Lung microvascular endothelial cell (primary cell): ENCODE measurements at regions not wholly inside any gene's neighbourhood (a gene's known extent, or its start where the extent isn't known, plus 50 kb on each side); places are given as distances from the start of the nearest gene placed in this dataset.

Experiments used
- DNase-seq, 2 donors: peaks; one replicate each; pipeline versions ENCODE4 v3.0.0 to v3.0.0-alpha.2; 2010; ENCODE audit warnings: low read depth in 2 of 2

- no peak for DNase-seq
Observed at GRCh38 chr18:10207682-10208345, 246.6 kb upstream of the APCDD1 start.

GRCh38 chr18:10209302-10209701 lies 245.1 kb upstream of the APCDD1 start:
- no peak for DNase-seq

GRCh38 chr18:10210057-10210633 lies 244.3 kb upstream of the APCDD1 start:
- no peak for DNase-seq

- DNase-seq, result no peak
Observed at GRCh38 chr18:10213526-10213925, 240.9 kb upstream of the APCDD1 start.

- DNase-seq, result no peak
Observed at GRCh38 chr18:10215446-10215845, 239.0 kb upstream of the APCDD1 start.

GRCh38 chr18:10216791-10217190 lies 237.6 kb upstream of the APCDD1 start:
- DNase-seq, result no peak

GRCh38 chr18:10217211-10217610 lies 237.2 kb upstream of the APCDD1 start:
- DNase-seq, result no peak

- no peak for DNase-seq
Observed at GRCh38 chr18:10225300-10225699, 229.1 kb upstream of the APCDD1 start.

GRCh38 chr18:10226971-10227370 lies 227.5 kb upstream of the APCDD1 start:
- DNase-seq, result no peak

GRCh38 chr18:10228326-10228725 lies 226.1 kb upstream of the APCDD1 start:
- peak in 1 of 2 donors; percentile 3 for DNase-seq

GRCh38 chr18:10229458-10229857 lies 225.0 kb upstream of the APCDD1 start:
- no peak for DNase-seq

- DNase-seq, result peak; percentile 35 to 36
Observed at GRCh38 chr18:10230072-10230471, 224.4 kb upstream of the APCDD1 start.

GRCh38 chr18:10231220-10231619 lies 223.2 kb upstream of the APCDD1 start:
- peak in 1 of 2 donors; percentile 20 for DNase-seq

- no peak for DNase-seq
Observed at GRCh38 chr18:10232062-10232461, 222.4 kb upstream of the APCDD1 start.

GRCh38 chr18:10233082-10233875 lies 221.2 kb upstream of the APCDD1 start:
- DNase-seq, result no peak

GRCh38 chr18:10234281-10234680 lies 220.2 kb upstream of the APCDD1 start:
- no peak for DNase-seq

GRCh38 chr18:10234912-10235660 lies 219.3 kb upstream of the APCDD1 start:
- no peak for DNase-seq

- DNase-seq, result no peak
Observed at GRCh38 chr18:10235661-10235952, 218.8 kb upstream of the APCDD1 start.

GRCh38 chr18:10239103-10239502 lies 215.3 kb upstream of the APCDD1 start:
- no peak for DNase-seq

- no peak for DNase-seq
Observed at GRCh38 chr18:10239991-10240634, 214.3 kb upstream of the APCDD1 start.

- DNase-seq, result no peak
Observed at GRCh38 chr18:10240973-10241372, 213.5 kb upstream of the APCDD1 start.

GRCh38 chr18:10241579-10241978 lies 212.9 kb upstream of the APCDD1 start:
- DNase-seq, result no peak
